Transverse colon (tissue), 4 donors: ENCODE measurements at regions not wholly inside any gene's neighbourhood (a gene's known extent, or its start where the extent isn't known, plus 50 kb on each side); places are given as distances from the start of the nearest gene placed in this dataset.

Experiments
- DNase-seq: peaks from one replicate; pipeline ENCODE4 v3.0.0-alpha.2; 2019
- H3K27ac ChIP-seq, 4 donors: fragments of 200-600 bp; sonication (generic); 2 replicates each; pipeline ENCODE4 v1.5.1; 2016 to 2018; ENCODE audit warnings: inconsistent platforms in 4 of 4
- H3K27me3 ChIP-seq: fragments of 200-600 bp; sonication (generic); 2 replicates; pipeline ENCODE4 v1.5.1; 2017; ENCODE audit warnings: inconsistent platforms
- H3K36me3 ChIP-seq, 4 donors: fragments of 200-600 bp; sonication (generic); 2 replicates each; pipeline ENCODE4 v1.5.1; 2017 to 2019; ENCODE audit warnings: inconsistent platforms in 4 of 4
- H3K4me1 ChIP-seq, 4 donors: fragments of 200-600 bp; sonication (generic); 2 replicates each; pipeline ENCODE4 v1.5.1; 2017 to 2020; ENCODE audit warnings: inconsistent platforms in 4 of 4
- H3K4me3 ChIP-seq, 4 donors: fragments of 200-600 bp; sonication (generic); 1 replicate in 1 of 4; 2 replicates in 3 of 4; pipeline versions ENCODE4 v1.5.1 to v1.6.1; 2017 to 2019; ENCODE audit warnings: inconsistent platforms in 4 of 4
- H3K9me3 ChIP-seq, 2 donors: fragments of 200-600 bp; sonication (generic); 2 replicates each; pipeline ENCODE4 v1.5.1; 2017 to 2019; ENCODE audit warnings: inconsistent platforms in 2 of 2
- CTCF ChIP-seq, 5 experiments: fragments of 200-600 bp in 3 of 5; fragments of 450-650 bp in 2 of 5; sonication (generic) in 3 of 5; IDR thresholded peaks; 1 replicate in 2 of 5; 2 replicates in 3 of 5; pipeline ENCODE4 v1.5.1; 2016 to 2017; ENCODE audit warnings: antibody characterized with exemption in 5 of 5, inconsistent platforms in 3 of 5, mild to moderate bottlenecking in 2 of 5, moderate library complexity in 1 of 5
- EP300 ChIP-seq: sonication (generic); formaldehyde crosslinking; IDR thresholded peaks from one replicate; pipeline ENCODE4 v1.6.1; 2017; ENCODE audit warnings: antibody characterized with exemption, low read depth
- POLR2A ChIP-seq: fragments of 450-650 bp; IDR thresholded peaks from one replicate; pipeline ENCODE4 v1.6.1; 2016; ENCODE audit warnings: antibody characterized with exemption, mild to moderate bottlenecking, moderate library complexity
- POLR2AphosphoS5 ChIP-seq, 3 donors: sonication (generic); formaldehyde crosslinking; IDR thresholded peaks; one replicate each; pipeline ENCODE4 v1.6.1; 2016; ENCODE audit warnings: antibody characterized with exemption in 3 of 3
- WGBS, 2 donors: methylation state at CpG; one replicate each; pipeline ENCODE4 v1.1.5; 2018; ENCODE audit warnings: low coverage in 1 of 2; 5-methylcytosine and 5-hydroxymethylcytosine counted together
- in situ Hi-C, 4 donors: fragments of 200-750 bp; cut with MboI; loops; one replicate each; pipeline versions ENCODE4 v1.15.0 to v1.15.1; 2017; ENCODE audit warnings: low sequenced_read_pairs in 3 of 4, low pct_ligation_motif_present in 1 of 4, low pct_unique_long_range_greater_than_20kb in 1 of 4
- intact Hi-C: fragments of 100-400 bp; cut with DNase I; formaldehyde crosslinking; loops from one replicate; pipeline ENCODE4 v1.15.1; 2023; ENCODE audit warnings: low total_unique reads

DNA sequence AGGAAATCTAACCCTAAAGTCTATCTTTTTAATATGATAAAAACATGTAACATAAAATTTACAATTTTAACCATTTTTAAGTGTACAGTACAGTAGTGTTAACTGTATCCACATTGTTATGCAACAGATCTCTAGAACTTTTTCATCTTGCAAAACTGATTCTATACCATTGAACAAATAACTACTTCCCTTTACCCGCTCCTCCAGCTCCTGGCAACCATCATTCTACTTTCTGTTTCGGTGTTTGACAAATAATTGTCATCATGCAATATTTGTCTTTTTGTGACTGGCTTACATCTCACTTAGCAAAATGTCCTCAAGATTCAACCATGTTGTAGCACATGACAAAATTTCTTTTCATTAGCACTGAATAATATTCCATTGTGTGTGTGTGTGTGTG, 203.2 kb downstream of the SIM1 start:
- Histone ChIP-seq H3K4me3 (no peak overlapping the region), H3K36me3 (no peaks in the 10 kb centered on the region), H3K27ac (no peak overlapping the region), H3K4me1 (no peaks in the 10 kb centered on the region), H3K27me3 (no peaks in the 10 kb centered on the region), H3K9me3 (no peaks in the 10 kb centered on the region)
- WGBS, 2 donors: 49 to 75% methylated on average over 2 of the region's 2 CpGs
- intact Hi-C loops (no loop called here), in situ Hi-C loops (no loop called here)
- TF ChIP-seq POLR2A (no peak), CTCF (IDR thresholded peaks at IDR 0.05) (no peak), EP300 (no peak), POLR2AphosphoS5 (IDR thresholded peaks at IDR 0.05) (no peak)
- no peak for DNase-seq

- in situ Hi-C loops: no loop called here
Measured at GRCh38 chr6:100260584-100260983, 204.1 kb downstream of the SIM1 start.

GRCh38 chr6:100259865-100260264, 204.9 kb downstream of the SIM1 start:
- no peaks in the 10 kb centered on the region for H3K9me3 ChIP-seq
- no peaks in the 10 kb centered on the region for H3K27me3 ChIP-seq
- H3K27ac ChIP-seq: no peak overlapping the region
- H3K4me3 ChIP-seq: no peak overlapping the region
- H3K36me3 ChIP-seq: no peaks in the 10 kb centered on the region
- TF ChIP-seq POLR2AphosphoS5 (IDR thresholded peaks at IDR 0.05): no peak
- TF ChIP-seq CTCF (IDR thresholded peaks at IDR 0.05): no peak
- no peak for TF ChIP-seq EP300
- in situ Hi-C loops: no loop called here
- no peaks in the 10 kb centered on the region for H3K4me1 ChIP-seq
- intact Hi-C loops: no loop called here
- 40 to 48% methylated on average over 3 of the region's 3 CpGs for WGBS, 2 donors
- DNase-seq: no peak

More at GRCh38 chr6:100260584-100260983, 204.1 kb downstream of the SIM1 start:
- no peak overlapping the region for H3K27ac ChIP-seq
- H3K27me3 ChIP-seq: no peaks in the 10 kb centered on the region
- H3K4me1 ChIP-seq: no peaks in the 10 kb centered on the region
- TF ChIP-seq EP300 (no peak), POLR2AphosphoS5 (IDR thresholded peaks at IDR 0.05) (no peak), POLR2A (no peak), CTCF (IDR thresholded peaks at IDR 0.05) (no peak)
- no peak overlapping the region for H3K4me3 ChIP-seq
- H3K36me3 ChIP-seq: no peaks in the 10 kb centered on the region
- intact Hi-C loops: no loop called here
- no peaks in the 10 kb centered on the region for H3K9me3 ChIP-seq
- DNase-seq: no peak

- H3K9me3 ChIP-seq: no peaks in the 10 kb centered on the region
- no peak overlapping the region for H3K27ac ChIP-seq
- 45 to 59% methylated on average over 2 of the region's 2 CpGs for WGBS, 2 donors
- in situ Hi-C loops: no loop called here
- no peak for DNase-seq
- H3K4me3 ChIP-seq: no peak overlapping the region
- intact Hi-C loops: no loop called here
- TF ChIP-seq POLR2A (no peak), EP300 (no peak), POLR2AphosphoS5 (IDR thresholded peaks at IDR 0.05) (no peak), CTCF (IDR thresholded peaks at IDR 0.05) (no peak)
- no peaks in the 10 kb centered on the region for H3K27me3 ChIP-seq
- no peaks in the 10 kb centered on the region for H3K36me3 ChIP-seq
- no peaks in the 10 kb centered on the region for H3K4me1 ChIP-seq
Measured at GRCh38 chr6:100258752-100259151, 206.0 kb downstream of the SIM1 start.
